H9 (cell line): ENCODE measurements at regions not wholly inside any gene's neighbourhood (a gene's known extent, or its start where the extent isn't known, plus 50 kb on each side); places are given as distances from the start of the nearest gene placed in this dataset.

ENCODE experiments used
- DNase-seq: peaks from one replicate; pipeline ENCODE4 v3.0.0-alpha.2; 2017
- H2AFZ ChIP-seq: one replicate; pipeline ENCODE4 v1.6.1; 2013; ENCODE audit warnings: mild to moderate bottlenecking, low read length, control low read depth, moderate library complexity
- H2AK5ac ChIP-seq: 2 replicates; pipeline ENCODE4 v1.6.1; 2013; ENCODE audit warnings: low read length, control low read depth, mixed read lengths; ENCODE audit not compliant: insufficient read length
- H2BK120ac ChIP-seq: one replicate; pipeline ENCODE4 v1.6.1; 2013; ENCODE audit warnings: low read depth, mild to moderate bottlenecking, low read length, control low read depth, inconsistent platforms; ENCODE audit not compliant: poor library complexity, severe bottlenecking
- H2BK12ac ChIP-seq: 2 replicates; pipeline ENCODE4 v1.6.1; 2013; ENCODE audit warnings: low read length, control low read depth, mixed read lengths, low read depth; ENCODE audit not compliant: insufficient read length
- H2BK15ac ChIP-seq: 2 replicates; pipeline ENCODE4 v1.6.1; 2013; ENCODE audit warnings: low read depth, low read length, control low read depth
- H2BK20ac ChIP-seq: one replicate; pipeline ENCODE4 v1.6.1; 2013; ENCODE audit warnings: low read depth, mild to moderate bottlenecking, low read length, control low read depth, inconsistent platforms; ENCODE audit not compliant: poor library complexity, severe bottlenecking
- H2BK5ac ChIP-seq: 2 replicates; pipeline ENCODE4 v1.6.1; 2013; ENCODE audit warnings: low read length, control low read depth, mixed read lengths; ENCODE audit not compliant: insufficient read length
- H3K14ac ChIP-seq: 2 replicates; pipeline ENCODE4 v1.6.1; 2013; ENCODE audit warnings: low read length, control low read depth; ENCODE audit not compliant: insufficient read depth
- H3K18ac ChIP-seq: 2 replicates; pipeline ENCODE4 v1.6.1; 2013; ENCODE audit warnings: low read depth, mild to moderate bottlenecking, mixed read lengths, low read length, control low read depth; ENCODE audit not compliant: insufficient read length
- H3K23ac ChIP-seq: 2 replicates; pipeline ENCODE4 v1.6.1; 2013; ENCODE audit warnings: low read length, control low read depth, mixed read lengths, low read depth; ENCODE audit not compliant: insufficient read length
- H3K23me2 ChIP-seq: 2 replicates; pipeline ENCODE4 v1.6.1; 2013; ENCODE audit warnings: low read depth, mild to moderate bottlenecking, mixed read lengths, low read length, control low read depth; ENCODE audit not compliant: insufficient read length, poor library complexity, severe bottlenecking
- H3K27ac ChIP-seq: 2 replicates; pipeline ENCODE4 v1.5.1; 2013; ENCODE audit warnings: low read length, control low read depth, mixed read lengths, low read depth; ENCODE audit not compliant: insufficient read length
- H3K27me3 ChIP-seq: 2 replicates; pipeline ENCODE4 v1.6.1; 2013; ENCODE audit warnings: low read length, control low read depth, inconsistent platforms; ENCODE audit not compliant: insufficient read depth
- H3K4ac ChIP-seq: 2 replicates; pipeline ENCODE4 v1.6.1; 2013; ENCODE audit warnings: low read depth, mild to moderate bottlenecking, control low read depth, inconsistent platforms, low read length, moderate library complexity
- H3K4me1 ChIP-seq: 2 replicates; pipeline ENCODE4 v1.6.1; 2013; ENCODE audit warnings: low read length, control low read depth, inconsistent platforms; ENCODE audit not compliant: insufficient read depth
- H3K4me2 ChIP-seq: 2 replicates; pipeline ENCODE4 v1.6.1; 2013; ENCODE audit warnings: low read length, control low read depth, mixed read lengths; ENCODE audit not compliant: insufficient read length, insufficient read depth
- H3K56ac ChIP-seq: 2 replicates; pipeline ENCODE4 v1.6.1; 2013; ENCODE audit warnings: low read depth, mild to moderate bottlenecking, mixed read lengths, low read length, control low read depth; ENCODE audit not compliant: insufficient read length
- H3K79me1 ChIP-seq: 2 replicates; pipeline ENCODE4 v1.6.1; 2013; ENCODE audit warnings: low read depth, mild to moderate bottlenecking, moderate library complexity, low read length, control low read depth, inconsistent platforms; ENCODE audit not compliant: insufficient read depth, poor library complexity, severe bottlenecking
- H3K79me2 ChIP-seq: 2 replicates; pipeline ENCODE4 v1.6.1; 2013; ENCODE audit warnings: low read length, control low read depth, inconsistent platforms; ENCODE audit not compliant: insufficient read depth
- H3K9ac ChIP-seq: 2 replicates; pipeline ENCODE4 v1.6.1; 2013; ENCODE audit warnings: low read length, control low read depth, mixed read lengths; ENCODE audit not compliant: insufficient read length; ENCODE audit errors: extremely low read depth
- H3K9me3 ChIP-seq: one replicate; pipeline ENCODE4 v1.6.1; 2013; ENCODE audit warnings: low read depth, low read length, inconsistent platforms; ENCODE audit not compliant: control insufficient read depth
- H3T11ph ChIP-seq: one replicate; pipeline ENCODE4 v1.6.1; 2013; ENCODE audit warnings: mild to moderate bottlenecking, low read length, control low read depth, inconsistent platforms
- H4K20me1 ChIP-seq: one replicate; pipeline ENCODE4 v1.6.1; 2013; ENCODE audit not compliant: control insufficient read depth, insufficient read length, insufficient read depth
- H4K5ac ChIP-seq: 2 replicates; pipeline ENCODE4 v1.6.1; 2013; ENCODE audit warnings: low read depth, mild to moderate bottlenecking, mixed read lengths, low read length, control low read depth; ENCODE audit not compliant: insufficient read length
- H4K8ac ChIP-seq: replicated peaks from 2 replicates; pipeline ENCODE4 v1.6.1; 2013; ENCODE audit warnings: low read length, control low read depth, mixed read lengths, low read depth; ENCODE audit not compliant: insufficient read length
- H4K91ac ChIP-seq: 2 replicates; pipeline ENCODE4 v1.6.1; 2013; ENCODE audit warnings: low read depth, mild to moderate bottlenecking, moderate library complexity, mixed read lengths, low read length, control low read depth; ENCODE audit not compliant: insufficient read length
- H3K27ac Mint-ChIP-seq, 3 experiments: 2 replicates in 2 of 3; 3 replicates in 1 of 3; pipeline ENCODE4 v1.8.0; 2020 to 2021; ENCODE audit warnings: mixed read lengths in 3 of 3, mild to moderate bottlenecking in 1 of 3, moderate library complexity in 1 of 3
- H3K27me3 Mint-ChIP-seq: 2 replicates; pipeline ENCODE4 v1.8.0; 2021; ENCODE audit warnings: low read depth, mild to moderate bottlenecking, moderate library complexity, mixed read lengths
- H3K36me3 Mint-ChIP-seq, 3 experiments: 2 replicates in 2 of 3; 3 replicates in 1 of 3; pipeline ENCODE4 v1.8.0; 2020 to 2021; ENCODE audit warnings: low read depth in 3 of 3, mixed read lengths in 3 of 3; ENCODE audit not compliant: insufficient read depth in 1 of 3
- H3K4me1 Mint-ChIP-seq, 2 experiments: 2 replicates each; pipeline ENCODE4 v1.8.0; 2020; ENCODE audit warnings: mixed read lengths in 2 of 2
- H3K4me3 Mint-ChIP-seq, 2 experiments: 2 replicates in 1 of 2; 3 replicates in 1 of 2; pipeline ENCODE4 v1.8.0; 2020 to 2021; ENCODE audit warnings: mild to moderate bottlenecking in 2 of 2, mixed read lengths in 2 of 2, moderate library complexity in 1 of 2
- H3K9me3 Mint-ChIP-seq, 2 experiments: 2 replicates in 1 of 2; 3 replicates in 1 of 2; pipeline ENCODE4 v1.8.0; 2020; ENCODE audit warnings: mild to moderate bottlenecking in 2 of 2, mixed read lengths in 2 of 2, moderate library complexity in 1 of 2
- WGBS: extraction: QIAGEN DNeasy Blood & Tissue Kit; methylation state at CpG from one replicate; pipeline ENCODE4 v1.1.7; 2013; ENCODE audit warnings: missing lambda C conversion rate, low lambda C conversion rate, mixed read lengths; ENCODE audit not compliant: insufficient read length; ENCODE audit errors: extremely low coverage; 5-methylcytosine and 5-hydroxymethylcytosine counted together
- TF ChIP-seq, protein P1 (sequence below): fragments of 200-600 bp; sonication (generic); conservative IDR thresholded peaks from 3 replicates; pipeline ENCODE4 v1.8.0; 2021; ENCODE audit warnings: antibody characterized with exemption, mild to moderate bottlenecking

- Histone ChIP-seq H3K56ac (no peak overlapping the region), H3K14ac (no peak overlapping the region), H2AK5ac (no peak overlapping the region), H4K20me1 (no peaks in the 10 kb centered on the region), H3K9ac (no peak overlapping the region), H3K27me3 (no peaks in the 10 kb centered on the region), H3K79me1 (no peaks in the 10 kb centered on the region), H3K79me2 (no peaks in the 10 kb centered on the region), H2AFZ (no peak overlapping the region), H3K4ac (no peak overlapping the region), H3T11ph (no peak overlapping the region), H2BK120ac (no peak overlapping the region), H2BK5ac (no peak overlapping the region), H3K9me3 (peaks cover 6% of the 10 kb centered on the region), H2BK15ac (no peak overlapping the region), H2BK20ac (no peak overlapping the region), H3K23me2 (no peaks in the 10 kb centered on the region), H4K8ac (no peak overlapping the region), H3K27ac (no peak overlapping the region), H3K23ac (no peak overlapping the region), H4K5ac (no peak overlapping the region), H3K4me1 (0 out of 2 replicates have a peak, but pooled peaks cover 2% of the 10 kb centered on the region), H3K18ac (no peak overlapping the region), H2BK12ac (no peak overlapping the region), H3K4me2 (no peak overlapping the region), H4K91ac (no peak overlapping the region)
- Mint-ChIP-seq H3K4me3 (no peak overlapping the region), H3K27ac (no peak overlapping the region), H3K27me3 (no peaks in the 10 kb centered on the region; the same call in 1 of the 2 replicates), H3K36me3 (no peaks in the 10 kb centered on the region), H3K9me3 (no peaks in the 10 kb centered on the region), H3K4me1 (peaks cover 8% of the 10 kb centered on the region in 2 experiments)
- WGBS: no CpG with 5 or more reads among the region's 4 CpGs
- TF ChIP-seq, protein P1, sequence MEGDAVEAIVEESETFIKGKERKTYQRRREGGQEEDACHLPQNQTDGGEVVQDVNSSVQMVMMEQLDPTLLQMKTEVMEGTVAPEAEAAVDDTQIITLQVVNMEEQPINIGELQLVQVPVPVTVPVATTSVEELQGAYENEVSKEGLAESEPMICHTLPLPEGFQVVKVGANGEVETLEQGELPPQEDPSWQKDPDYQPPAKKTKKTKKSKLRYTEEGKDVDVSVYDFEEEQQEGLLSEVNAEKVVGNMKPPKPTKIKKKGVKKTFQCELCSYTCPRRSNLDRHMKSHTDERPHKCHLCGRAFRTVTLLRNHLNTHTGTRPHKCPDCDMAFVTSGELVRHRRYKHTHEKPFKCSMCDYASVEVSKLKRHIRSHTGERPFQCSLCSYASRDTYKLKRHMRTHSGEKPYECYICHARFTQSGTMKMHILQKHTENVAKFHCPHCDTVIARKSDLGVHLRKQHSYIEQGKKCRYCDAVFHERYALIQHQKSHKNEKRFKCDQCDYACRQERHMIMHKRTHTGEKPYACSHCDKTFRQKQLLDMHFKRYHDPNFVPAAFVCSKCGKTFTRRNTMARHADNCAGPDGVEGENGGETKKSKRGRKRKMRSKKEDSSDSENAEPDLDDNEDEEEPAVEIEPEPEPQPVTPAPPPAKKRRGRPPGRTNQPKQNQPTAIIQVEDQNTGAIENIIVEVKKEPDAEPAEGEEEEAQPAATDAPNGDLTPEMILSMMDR: no peak
- no peak for DNase-seq
These were observed 172.3 kb downstream of the LNPK start for GRCh38 chr2:175829741-175830140.
